Retinal pigment epithelial cell (primary cell): ENCODE measurements at regions not wholly inside any gene's neighbourhood (a gene's known extent, or its start where the extent isn't known, plus 50 kb on each side); places are given as distances from the start of the nearest gene placed in this dataset.

Experiments used
- DNase-seq: peaks from one replicate; pipeline ENCODE4 v3.0.0-alpha.2; 2010; ENCODE audit warnings: low read depth
- H3K4me3 ChIP-seq: 2 replicates; pipeline ENCODE4 v1.5.1; 2011; ENCODE audit warnings: mild to moderate bottlenecking, low read length, control low read depth, moderate library complexity
- TF ChIP-seq, protein P1 (sequence below): conservative IDR thresholded peaks from 2 replicates; pipeline ENCODE4 v1.5.1; 2011; ENCODE audit warnings: low read depth, low read length, control low read depth, inconsistent platforms

DNA sequence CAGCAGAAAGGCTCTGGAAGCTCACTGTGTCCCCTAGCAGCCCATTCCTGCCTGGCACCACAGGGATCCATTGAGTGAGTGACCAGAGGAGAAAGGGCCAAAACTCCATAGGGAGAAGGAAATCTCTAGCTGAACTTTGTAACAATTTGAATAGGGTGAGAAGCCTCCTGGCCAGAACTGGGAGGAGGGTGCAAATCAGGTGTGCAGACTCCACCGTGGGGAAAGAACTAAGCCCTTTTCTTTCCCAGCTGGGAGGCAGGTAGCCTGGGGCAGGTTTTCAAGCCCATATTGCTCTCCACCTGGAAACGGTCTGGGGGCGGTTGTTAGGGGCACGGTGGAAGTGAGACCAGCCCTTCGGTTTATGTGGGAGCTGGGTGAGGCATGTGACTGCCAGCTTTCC lies 227.2 kb downstream of the SNCA start:
- H3K4me3 ChIP-seq = no peak overlapping the region
- TF ChIP-seq, protein P1, sequence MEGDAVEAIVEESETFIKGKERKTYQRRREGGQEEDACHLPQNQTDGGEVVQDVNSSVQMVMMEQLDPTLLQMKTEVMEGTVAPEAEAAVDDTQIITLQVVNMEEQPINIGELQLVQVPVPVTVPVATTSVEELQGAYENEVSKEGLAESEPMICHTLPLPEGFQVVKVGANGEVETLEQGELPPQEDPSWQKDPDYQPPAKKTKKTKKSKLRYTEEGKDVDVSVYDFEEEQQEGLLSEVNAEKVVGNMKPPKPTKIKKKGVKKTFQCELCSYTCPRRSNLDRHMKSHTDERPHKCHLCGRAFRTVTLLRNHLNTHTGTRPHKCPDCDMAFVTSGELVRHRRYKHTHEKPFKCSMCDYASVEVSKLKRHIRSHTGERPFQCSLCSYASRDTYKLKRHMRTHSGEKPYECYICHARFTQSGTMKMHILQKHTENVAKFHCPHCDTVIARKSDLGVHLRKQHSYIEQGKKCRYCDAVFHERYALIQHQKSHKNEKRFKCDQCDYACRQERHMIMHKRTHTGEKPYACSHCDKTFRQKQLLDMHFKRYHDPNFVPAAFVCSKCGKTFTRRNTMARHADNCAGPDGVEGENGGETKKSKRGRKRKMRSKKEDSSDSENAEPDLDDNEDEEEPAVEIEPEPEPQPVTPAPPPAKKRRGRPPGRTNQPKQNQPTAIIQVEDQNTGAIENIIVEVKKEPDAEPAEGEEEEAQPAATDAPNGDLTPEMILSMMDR = no peak
- DNase-seq = no peak

DNA sequence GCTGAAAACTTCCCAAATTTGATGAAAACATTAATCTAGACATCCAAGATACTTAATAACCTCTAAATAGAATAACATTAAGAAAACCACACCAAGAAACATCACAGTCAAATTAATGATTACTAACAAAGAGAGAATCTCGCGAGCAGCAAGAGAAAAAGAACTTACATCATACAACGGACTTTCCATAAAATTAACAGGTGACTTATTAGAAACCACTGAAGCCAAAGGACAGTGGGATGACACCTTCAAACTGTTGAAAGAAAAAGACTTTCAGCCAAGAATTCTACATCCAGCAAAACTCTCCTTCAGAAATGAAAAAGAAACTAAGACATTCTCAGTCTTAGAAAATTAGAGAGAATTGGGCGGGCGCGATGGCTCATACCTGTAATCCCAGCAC lies 232.0 kb downstream of the SNCA start:
- TF ChIP-seq, protein P1 = no peak
- no peak overlapping the region for H3K4me3 ChIP-seq
- DNase-seq = no peak

DNA sequence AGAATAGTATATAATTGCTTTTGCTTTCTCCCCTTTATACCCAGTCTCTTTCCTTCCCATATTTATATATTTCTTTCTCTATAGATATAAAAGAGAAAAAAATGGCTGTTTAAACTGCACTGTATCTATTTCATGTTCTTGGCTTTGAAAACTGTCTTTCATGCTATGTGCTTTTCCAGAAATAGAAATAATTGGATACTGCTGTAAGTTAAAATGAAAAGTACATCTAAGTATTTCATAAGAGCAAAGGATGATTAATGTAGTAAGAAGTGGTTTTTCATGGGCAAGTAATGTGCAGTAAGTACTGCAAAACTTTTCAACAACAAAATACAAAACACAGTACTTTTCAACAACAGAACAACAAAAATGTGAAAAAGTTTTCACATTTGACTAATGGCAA lies 237.9 kb downstream of the SNCA start:
- no peak for DNase-seq

DNA sequence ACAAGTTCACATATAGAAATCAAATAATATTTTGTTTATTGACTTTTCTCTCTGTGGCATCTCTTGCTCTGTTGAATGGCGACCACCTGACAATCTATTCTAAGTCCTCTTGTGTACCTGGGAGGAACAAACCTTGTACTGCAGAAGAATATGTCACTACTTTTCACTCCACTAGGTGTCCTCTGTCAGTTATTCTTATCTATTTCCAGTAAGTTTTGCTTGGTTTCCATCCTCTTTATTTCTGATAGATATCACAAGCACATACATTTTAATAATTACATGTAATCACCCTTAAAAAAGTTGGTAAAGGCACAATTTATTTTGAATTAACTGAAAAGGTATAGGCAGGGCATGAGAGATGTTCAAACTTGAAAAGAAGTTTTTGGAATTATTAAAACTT lies 238.4 kb downstream of the SNCA start:
- no peak for DNase-seq
- H3K4me3 ChIP-seq = no peak overlapping the region
- TF ChIP-seq, protein P1 = peak; percentile 43

More for the DNA sequence above, 237.9 kb downstream of the SNCA start:
- TF ChIP-seq, protein P1 = no peak
- H3K4me3 ChIP-seq = no peak overlapping the region

DNA sequence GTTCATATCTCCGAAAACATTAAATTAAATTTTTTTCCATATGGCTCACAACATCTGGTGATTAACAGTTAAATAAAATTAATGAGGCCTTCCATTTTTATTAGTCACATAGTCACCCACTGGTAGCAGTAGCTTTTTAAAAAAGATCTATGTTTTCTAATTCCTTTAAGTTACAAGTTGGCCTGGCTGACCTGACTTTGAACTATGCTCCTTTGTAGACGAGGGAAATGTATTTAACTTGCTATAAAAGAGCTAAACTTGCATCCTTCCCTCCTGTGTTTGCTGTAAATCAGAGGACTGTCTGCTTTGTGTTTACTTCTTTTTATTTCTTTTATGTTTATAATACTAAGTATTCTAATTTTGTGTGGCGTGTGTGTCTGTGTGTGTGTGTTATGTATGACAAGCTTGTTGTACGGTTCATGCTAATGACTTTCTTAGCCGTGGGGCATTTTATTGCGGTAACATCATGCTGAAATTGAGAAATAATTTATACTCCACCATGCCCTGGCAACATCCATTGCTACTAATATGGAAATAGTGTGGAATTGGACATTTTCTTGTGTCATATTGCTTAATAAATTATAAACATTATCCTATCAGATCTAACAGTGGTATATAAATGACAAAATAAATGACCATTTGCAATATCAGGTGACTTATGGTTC lies 241.7 kb downstream of the SNCA start:
- DNase-seq = no peak
- H3K4me3 ChIP-seq = no peak overlapping the region
- TF ChIP-seq, protein P1 = no peak

DNA sequence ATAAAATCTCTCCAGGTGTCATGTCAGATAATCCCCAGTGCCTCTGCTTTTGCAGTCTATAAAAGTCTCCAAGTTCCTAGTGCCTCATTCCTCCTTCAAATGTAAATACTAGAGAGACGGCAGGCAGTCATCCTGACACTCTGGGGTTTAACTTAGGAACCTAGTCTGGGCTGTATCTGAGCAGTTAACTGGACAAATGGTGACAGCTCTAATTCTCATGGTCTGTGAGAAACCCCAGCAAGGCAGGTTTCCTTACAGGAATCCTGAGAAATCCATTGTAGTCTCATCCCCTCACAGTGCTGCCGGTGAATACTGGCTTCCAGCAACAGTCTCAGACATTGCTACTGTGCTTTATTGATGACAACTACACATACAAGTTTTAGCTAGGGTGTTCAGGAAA lies 246.8 kb downstream of the SNCA start:
- TF ChIP-seq, protein P1 = no peak
- DNase-seq = no peak
- no peak overlapping the region for H3K4me3 ChIP-seq

DNA sequence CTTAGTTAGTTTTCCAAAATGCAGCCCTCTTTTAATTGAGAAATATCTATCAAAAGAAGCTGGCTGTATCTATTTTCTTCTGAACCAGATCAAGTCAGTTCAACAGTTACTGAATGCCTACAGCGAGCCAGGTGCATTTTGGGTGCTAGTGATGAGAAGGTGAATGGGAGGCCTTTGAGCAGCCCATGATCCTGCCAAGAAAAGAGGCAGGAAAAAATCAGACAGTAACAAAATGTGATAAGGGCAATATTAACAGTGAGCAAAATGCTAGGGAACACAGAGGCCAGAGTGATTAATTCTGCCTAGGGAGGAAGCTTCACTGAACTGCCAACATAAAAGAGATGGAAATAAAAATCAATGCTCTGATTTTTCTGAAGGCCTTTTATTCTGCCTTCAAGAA lies 248.5 kb downstream of the SNCA start:
- TF ChIP-seq, protein P1 = no peak
- no peak overlapping the region for H3K4me3 ChIP-seq
- DNase-seq = no peak
